NOMO-1 treated with DMSO at 0.1 percent for 48 hours (cell line): ENCODE measurements at regions not wholly inside any gene's neighbourhood (a gene's known extent, or its start where the extent isn't known, plus 50 kb on each side); places are given as distances from the start of the nearest gene placed in this dataset.

ENCODE experiments used
- DNase-seq: peaks from one replicate; lab custom pipeline; 2025; ENCODE audit not compliant: unreplicated experiment; lab: John Stamatoyannopoulos, UW

DNA sequence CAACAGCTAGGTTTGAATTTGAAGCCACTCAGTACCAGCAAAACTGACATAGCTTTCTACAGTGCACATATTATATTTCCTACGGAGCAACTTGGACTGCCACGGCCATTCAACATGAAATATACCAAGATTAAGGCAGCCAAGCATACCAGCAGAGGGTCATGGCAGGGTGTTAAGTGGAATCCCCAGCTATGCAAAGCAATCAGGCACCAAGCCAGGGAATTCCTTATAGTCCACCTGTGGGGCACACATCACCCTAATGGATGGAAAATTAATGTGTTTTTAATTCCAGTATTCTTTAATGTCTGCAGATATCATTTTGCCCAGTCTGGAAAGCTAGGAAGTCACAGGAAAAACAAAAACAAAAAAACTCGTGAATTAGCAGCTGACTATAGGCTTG, 1190.3 kb downstream of the EFNB2 start:
- no peak for DNase-seq

DNA sequence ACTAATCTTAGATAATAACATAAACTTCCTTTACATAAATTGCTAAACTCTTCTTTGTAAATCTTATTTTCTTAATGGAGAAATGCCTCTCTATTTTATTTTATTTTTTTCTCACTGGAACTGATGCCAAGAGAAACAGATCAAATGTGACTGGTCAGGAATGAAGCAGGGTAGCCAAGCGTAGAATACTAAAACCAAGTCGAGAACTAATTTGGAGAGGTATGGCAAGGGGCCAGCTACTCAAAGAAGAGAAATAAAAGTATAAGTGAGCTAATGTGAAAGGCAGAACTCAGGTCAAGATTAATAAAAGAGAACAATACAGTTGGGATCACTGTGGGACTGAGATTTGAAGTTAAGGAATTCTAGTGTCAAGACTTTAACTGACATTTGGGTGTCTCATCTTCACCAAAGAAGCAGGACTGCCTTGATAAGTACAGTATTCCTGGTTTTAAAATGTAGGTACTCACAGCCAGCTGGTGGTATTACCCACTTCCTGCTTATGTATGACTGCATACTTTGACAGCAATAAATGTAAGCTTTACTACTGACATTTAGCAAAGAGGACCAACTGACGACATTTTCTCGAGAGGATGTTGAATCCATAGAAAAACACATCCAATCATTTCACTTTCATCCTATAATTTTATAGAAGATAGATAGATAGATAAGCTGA, 1192.2 kb downstream of the EFNB2 start:
- no peak for DNase-seq

DNA sequence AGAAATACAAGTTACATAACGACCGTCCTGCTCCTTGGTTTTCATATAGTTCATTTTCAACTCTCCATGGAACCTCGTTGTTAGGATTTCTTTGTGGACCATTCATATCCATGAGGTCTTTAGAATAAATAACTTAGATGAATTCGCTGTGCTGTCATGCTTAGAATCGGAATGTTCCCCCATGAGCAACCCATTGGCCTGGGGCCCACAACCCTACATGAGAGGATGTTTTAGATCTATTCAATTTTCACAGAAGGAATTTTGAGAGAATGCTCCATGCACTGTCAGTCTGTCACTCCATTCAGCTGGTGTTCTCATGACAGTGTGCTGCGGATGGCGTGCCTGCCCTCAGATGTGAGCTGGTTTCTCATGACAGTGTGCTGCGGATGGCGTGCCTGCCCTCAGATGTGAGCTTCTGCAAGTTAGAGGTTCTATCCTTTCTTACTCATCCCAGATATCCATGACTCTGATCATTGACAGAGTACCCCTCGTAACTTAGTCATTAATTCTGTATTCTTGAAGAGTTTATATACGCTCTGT, 1193.1 kb downstream of the EFNB2 start:
- no peak for DNase-seq

- DNase-seq = no peak
These were observed 1193.7 kb downstream of the EFNB2 start for GRCh38 chr13:105341758-105342157.

DNA sequence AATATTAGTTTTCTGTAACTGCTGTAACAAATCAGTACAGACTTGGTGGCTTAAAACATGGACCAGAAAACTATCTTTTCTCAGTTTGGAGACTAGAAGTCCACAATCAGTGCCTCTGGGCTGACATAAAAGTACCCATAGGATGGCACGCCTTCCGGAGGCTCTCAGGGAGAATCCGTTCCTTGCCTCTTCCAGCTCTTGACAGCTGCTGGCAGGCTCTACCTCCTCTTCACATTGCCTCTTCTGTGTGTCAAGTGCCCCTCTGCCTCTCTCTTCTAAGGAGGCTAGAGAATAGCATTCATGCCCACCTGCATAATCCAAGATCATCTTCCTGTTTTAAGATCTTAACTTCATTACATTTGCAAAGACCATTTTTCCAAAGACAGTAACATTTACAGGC, 1194.2 kb downstream of the EFNB2 start:
- DNase-seq = no peak

DNA sequence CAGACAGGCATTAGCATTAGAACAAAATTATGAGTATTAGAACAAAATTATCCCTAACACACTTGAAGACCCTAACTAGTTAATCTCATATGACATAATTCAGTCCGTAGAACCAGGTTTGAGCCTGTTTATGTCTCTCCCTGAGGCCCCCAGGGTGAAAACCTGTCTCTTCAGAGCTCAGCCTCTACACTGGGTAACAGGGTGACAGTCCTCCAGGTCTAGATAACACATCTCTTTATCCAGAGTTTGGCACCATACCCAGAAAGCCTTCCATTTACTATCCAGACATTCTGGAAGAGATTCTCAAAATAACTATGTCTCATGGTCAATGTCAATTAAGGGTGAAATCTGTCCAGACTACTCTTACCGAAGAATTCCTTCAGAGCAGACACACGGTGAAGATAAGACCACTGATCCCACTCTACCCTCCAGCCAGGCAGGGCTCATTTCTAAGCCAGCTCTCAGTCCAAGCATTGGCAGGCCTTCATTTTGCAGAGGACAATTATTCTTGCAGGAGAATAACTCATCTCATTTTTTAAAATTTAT, 1195.3 kb downstream of the EFNB2 start:
- no peak for DNase-seq

- DNase-seq = no peak
These were observed 1196.7 kb downstream of the EFNB2 start for GRCh38 chr13:105338773-105339172.

DNA sequence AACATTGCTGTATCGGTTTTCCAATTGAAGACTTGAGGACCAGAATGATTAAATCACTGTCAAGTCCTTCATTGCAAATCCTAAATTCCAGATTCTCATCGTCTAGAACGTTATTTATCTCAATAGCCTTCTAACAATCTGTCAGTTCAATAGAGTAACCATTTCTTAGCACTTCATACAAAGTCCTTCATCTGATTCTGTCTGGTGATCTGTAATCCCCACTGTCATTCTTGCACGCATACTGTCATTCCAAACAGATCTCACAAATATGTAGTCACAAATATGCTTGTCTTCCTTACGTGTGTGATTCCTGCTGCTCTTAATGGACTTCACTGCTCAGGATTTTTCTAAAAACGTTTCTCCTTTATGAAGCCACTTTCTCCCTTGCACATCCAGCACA, 1197.5 kb downstream of the EFNB2 start:
- no peak for DNase-seq

- DNase-seq = no peak
These were observed 1198.5 kb downstream of the EFNB2 start for GRCh38 chr13:105336706-105337576.

- no peak for DNase-seq
These were observed 1201.3 kb downstream of the EFNB2 start for GRCh38 chr13:105334211-105334610.

DNA sequence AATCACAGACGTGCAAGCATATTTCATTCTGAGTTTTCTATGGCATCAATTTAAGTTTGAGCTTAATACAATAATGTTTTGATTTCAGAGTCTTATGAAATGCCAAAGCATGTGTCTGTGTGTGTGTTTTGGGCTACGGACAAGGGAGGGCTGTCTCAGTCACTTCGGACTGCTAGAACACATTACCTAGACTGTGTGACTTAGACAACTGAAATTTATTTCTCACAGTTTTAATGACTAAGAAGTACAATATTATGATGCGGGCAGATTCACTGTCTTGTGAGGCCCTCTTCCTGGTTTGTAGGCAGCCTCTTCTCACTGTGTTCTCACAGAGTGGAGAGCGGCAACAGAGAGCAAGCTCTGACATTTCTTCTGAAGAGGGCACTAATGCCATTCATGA, 1202.0 kb downstream of the EFNB2 start:
- no peak for DNase-seq

GRCh38 chr13:105329359-105329758, 1206.1 kb downstream of the EFNB2 start:
- no peak for DNase-seq

GRCh38 chr13:105328212-105328611, 1207.2 kb downstream of the EFNB2 start:
- no peak for DNase-seq

DNA sequence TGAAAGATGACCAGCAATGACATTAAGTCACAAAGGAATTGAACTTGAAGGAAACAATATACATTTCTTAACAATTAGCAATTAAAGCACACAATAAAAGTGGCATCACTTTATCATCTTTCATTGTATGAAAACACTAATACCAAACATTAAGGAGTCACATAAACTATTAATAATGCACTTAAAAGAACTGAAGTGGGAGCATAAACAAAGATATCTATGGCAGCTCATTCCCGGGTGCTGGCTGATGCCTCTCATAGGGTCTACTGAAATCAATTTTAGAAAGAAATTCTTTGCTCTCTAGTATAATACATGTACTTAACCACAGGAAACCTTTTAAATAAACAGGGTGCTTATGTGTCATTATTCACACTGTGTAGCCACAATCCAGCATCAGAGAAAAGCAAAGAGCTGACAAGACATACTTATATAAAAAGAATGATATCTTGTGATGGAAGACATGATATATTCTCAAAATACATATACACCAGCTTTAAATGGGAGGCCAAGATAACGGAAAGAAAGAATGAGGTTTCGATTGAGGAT, 1207.8 kb downstream of the EFNB2 start:
- DNase-seq = no peak

- DNase-seq = no peak
These were observed 1215.6 kb downstream of the EFNB2 start for GRCh38 chr13:105319875-105320274.

- no peak for DNase-seq
These were observed 1218.7 kb downstream of the EFNB2 start for GRCh38 chr13:105316731-105317130.

DNA sequence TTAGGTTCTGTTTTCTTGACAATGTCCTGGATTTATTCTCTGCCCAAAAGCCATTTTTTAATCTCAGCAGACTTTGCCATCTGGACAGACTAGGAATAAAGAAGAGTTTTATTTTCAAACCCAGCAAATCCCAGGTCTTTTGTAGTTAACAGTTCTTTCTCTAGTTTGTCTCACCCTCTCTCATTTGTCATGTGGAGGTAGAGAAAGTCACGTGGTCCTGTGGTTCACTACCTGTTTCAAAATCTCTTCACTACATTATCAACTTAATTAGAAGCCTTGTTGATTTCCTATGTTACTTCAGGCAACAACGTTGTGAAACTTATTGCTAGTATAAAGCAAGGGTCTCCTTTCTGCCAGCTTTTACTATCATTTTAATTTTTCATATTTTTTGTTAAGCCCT, 1222.6 kb downstream of the EFNB2 start:
- DNase-seq = no peak

- no peak for DNase-seq
These were observed 1224.4 kb downstream of the EFNB2 start for GRCh38 chr13:105311094-105311493.

DNA sequence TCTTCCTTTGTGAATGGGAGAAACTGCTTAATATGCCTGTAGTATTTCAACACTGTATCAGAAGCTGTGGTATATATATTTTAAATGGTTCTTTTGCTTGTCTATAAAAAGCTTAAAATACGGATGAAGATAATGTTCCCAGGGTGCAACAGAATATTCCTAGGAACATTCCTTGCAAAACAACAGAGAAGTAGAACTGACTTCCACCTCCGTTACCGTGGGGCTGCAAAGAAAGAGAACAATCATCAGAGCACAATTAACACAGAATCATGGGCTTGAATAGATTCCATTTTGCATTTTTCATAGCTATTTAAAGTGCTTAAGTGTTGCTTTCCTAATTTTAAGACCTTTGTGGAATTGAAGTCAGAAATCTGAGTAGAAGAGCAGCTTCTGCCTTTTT, 1227.7 kb downstream of the EFNB2 start:
- DNase-seq = no peak

DNA sequence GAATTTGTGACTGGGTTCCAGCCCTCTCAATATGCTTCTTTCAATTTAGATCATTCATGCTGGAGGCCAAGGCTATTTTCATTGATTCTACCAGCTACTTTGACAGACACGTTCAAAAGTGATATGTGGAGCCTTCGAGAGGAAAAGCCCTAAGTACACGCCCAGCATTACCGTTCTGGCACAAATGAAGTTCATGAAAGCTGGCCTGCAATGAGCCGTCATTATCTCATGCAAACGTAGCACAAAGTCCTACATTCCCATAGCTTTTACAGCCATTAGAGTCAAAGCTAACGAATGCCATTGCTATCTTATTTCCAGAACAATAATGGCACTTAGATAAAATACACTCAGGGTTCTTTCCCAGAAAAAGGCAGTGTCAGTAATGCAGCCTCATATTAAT, 1237.6 kb downstream of the EFNB2 start:
- DNase-seq = no peak

- no peak for DNase-seq
These were observed 1243.5 kb downstream of the EFNB2 start for GRCh38 chr13:105291987-105292386.

DNA sequence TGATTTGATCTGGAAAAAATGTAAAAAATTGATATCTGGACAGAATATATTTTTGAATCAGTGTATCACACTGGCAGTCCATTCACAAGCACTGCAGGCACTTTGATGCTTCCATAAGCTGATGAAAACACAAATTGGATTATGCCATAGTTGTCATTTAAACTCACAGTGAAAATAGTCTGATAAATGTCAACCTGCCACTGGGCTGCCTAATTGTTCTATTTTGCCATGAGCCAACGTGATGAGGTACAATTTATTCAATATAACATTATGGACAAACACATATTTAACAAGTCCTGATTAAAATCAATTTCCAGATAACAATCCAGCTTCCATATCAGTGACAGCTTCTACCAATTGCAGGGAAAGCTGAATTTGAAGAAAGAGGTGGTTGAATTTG, 1244.9 kb downstream of the EFNB2 start:
- DNase-seq = no peak
